Stimulated activated CD8-positive, alpha-beta memory T cell treated with anti-CD3 and anti-CD28 coated beads, Interleukin-7, amount 100 ng/mL, for 4 hours (primary cell): ENCODE measurements at regions not wholly inside any gene's neighbourhood (a gene's known extent, or its start where the extent isn't known, plus 50 kb on each side); places are given as distances from the start of the nearest gene placed in this dataset.

Experiments used
- DNase-seq, 2 donors: peaks; one replicate each; pipeline ENCODE4 v3.0.0-alpha.2; 2020; ENCODE audit warnings: low read depth in 2 of 2

- no peak for DNase-seq
Measured at GRCh38 chr1:91151702-91152101, 129.9 kb upstream of the ZNF644 start.

DNA sequence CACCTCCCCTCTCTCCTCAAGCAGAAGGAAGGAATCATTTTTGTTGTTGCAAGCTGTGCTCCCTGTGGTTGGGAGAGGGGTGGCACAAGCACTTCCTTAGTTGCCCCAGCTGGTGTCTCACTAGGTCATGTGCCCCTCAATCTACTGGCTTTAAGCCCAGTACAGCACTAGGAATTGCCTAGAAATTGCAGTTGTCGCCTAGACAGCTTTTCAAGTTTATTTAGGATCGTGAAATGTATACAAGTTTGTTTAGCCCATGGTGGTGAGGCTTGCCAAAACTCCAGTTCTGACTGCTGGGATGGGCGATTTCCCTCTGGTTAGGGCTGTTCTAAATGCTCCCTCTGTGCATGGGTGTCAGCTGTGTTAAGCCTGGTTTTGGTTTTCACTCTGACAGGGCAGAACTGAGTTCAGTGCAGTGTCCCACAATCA lies 126.8 kb upstream of the ZNF644 start:
- DNase-seq = no peak

DNA sequence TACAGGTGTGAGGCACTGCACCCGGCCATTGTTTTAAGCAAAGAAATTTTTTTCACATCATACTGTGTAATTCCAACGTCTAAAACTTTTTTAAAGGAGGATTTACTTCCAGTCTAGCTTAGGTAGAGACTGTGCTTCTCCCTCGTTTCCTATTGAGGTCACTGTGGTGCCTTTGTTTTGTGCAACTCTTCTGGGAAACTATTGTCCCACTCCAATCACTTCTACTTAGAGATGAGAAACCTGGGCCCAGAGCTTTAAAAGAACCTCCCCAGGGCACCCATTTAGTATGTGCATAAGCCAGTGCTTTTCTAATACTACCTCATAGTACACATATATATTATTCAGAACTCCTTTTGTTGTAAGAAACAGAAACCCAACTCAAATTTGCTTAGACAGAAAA lies 120.0 kb upstream of the ZNF644 start:
- DNase-seq = no peak

DNA sequence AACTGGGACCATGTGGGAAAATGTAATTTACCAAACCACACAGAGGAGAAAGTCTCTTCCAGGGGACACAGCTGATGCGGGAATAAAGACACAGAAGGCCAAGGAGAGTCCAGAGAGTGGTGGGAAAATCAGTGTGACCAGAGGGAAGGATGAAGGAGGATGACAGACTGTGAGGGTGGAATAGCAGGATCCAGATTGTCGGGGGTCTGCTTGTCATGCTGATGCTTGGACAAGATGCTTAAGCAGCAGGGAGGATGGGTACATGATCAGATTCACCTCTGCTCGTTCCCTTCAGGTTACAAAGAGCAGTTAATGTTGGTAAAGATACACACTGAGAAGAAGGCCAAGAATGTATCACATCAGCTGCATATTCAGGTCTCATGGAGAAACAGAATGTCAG lies 117.1 kb upstream of the ZNF644 start:
- DNase-seq = no peak

DNA sequence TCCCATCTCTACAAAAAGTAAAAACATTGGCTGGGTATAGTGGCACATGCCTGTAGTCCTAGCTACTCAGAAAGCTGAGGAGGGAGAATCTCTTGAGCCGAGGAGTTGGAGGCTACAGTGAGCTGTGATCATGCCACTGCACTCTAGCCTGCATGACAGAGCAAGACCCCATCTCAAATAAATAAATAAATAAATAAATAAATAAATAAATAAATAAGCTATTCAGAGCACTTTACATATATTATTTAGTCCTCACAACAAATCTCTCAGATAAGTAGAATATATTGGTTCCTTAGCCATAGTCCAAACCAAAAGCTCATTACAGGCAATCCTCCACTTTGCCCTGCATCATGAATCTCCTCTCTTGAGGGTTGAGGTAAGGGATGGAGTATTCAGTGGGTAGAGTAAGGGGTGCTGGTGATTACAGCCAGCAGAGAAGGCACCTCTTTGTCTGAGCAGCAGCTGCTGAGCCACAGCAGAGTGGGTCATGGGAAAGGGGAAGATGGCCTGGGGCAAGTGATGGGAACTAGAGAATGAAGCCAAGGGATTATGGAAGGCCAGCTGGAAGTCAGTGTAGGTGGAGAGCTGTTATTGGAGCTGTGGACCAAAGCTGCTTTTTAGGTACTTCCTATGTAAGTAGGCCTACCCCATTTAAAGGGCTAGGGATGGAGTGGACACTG lies 115.5 kb upstream of the ZNF644 start:
- DNase-seq = no peak

DNA sequence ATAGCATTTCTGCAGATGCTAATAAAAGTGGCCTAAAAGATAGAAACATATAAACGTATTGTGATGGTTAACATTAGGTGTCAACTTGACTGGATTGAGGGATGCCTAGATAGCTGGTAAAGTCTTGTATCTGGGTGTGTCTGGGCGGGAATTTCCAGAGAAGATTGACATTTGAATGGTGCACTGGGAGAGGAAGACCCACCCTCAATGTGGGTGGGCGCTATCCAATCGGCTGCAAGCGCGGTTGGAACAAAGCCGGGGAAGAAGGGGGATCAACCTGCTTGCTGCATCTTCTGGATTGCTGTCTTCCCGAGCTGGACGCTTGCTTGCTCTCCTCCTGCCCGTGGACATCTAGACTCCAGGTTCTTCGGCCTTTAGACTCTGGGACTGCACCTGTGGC lies 114.0 kb upstream of the ZNF644 start:
- DNase-seq = no peak

DNA sequence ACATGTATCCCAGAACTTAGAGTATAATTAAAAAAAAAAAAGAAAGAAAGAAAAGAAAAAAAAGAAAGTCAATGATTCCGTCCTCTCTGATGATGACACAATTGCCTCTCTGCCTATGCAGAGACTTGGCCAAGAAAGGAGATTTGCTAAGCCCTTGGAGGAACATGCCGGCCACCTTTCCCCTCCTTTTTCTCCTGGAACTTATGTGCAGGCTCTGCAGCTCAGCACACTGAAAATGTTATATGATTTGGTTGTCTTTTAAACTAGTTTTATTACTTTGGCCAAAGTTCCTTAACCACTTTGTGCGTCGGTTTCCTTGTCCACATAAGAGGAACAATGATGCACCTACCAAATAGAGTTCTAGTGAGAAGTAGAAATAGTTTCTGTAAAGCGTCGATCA lies 111.4 kb upstream of the ZNF644 start:
- no peak for DNase-seq

GRCh38 chr1:91130256-91130985 lies 108.6 kb upstream of the ZNF644 start:
- no peak for DNase-seq

DNA sequence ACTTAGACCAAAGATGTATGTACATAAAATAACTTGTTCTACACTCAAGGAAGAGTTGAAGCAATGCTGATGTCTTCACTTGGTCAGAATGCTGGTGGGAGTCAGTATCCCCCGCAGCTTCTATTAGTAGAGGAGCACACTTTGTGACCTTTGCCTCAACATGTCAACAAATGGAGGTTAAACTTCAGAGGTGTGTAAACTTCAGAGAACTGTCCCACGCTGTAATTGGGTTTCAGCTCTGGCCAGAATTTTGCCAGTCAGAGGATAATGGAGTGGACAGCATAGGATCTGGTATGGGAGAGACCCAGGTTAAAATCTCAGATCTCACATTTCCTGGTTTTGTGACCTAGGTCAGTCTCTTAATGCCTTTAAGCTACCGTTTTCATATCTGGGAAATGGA lies 107.6 kb upstream of the ZNF644 start:
- no peak for DNase-seq

GRCh38 chr1:91129017-91129416 lies 107.2 kb upstream of the ZNF644 start:
- no peak for DNase-seq

DNA sequence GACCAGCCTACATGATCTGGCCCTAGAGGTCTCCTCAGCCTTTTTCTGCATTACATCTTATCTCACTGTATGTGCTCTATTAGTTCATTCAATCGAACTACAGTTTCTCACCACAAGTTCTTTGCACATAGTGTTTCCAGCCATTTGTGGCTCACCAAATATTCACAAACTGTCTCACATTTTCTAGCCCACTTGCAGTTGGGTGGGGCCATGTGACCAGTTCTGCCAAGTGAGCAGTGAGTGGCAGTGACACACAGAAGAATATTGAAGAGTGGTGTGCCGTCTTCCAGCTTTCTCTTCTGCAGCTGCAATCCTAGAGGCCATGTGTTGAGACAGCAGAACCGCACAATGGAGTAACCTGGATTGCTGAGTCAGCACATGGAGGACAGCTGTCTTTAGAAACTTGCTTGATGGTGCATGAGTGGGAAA lies 103.2 kb upstream of the ZNF644 start:
- peak; percentile 8 to 13 for DNase-seq

DNA sequence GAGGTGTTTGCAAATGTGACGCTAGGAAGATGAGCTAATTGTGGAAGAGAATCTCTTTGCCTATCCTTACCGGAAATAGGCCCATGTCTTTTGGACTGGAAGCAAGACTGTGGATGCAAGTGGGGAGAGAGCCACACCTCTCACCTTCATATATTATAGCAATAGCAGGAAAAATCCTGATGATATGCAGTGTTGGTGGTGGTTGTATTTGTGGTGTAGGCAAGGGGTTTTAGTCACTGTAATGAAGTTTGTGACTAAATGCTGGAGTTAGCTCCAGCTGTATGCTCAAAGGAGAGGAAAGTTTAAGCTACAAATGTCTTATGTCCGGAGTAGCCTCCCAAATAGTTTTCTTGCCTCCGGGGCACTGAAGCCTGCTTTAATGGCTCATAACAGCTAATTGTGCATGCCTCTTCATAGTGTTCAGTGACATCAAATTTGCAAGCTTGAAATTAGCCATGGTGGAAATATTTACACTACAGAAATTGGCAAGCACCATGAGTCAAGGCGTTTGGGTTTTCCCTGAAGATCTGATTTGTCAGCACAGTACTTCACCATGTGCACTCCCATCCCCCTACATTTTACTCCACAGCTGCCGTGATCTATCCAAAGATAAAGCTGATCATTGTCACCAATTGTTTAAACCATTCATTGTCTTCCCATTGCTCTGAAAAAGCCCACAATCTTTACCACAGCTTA lies 102.6 kb upstream of the ZNF644 start:
- DNase-seq = no peak

GRCh38 chr1:91123773-91124172 lies 101.9 kb upstream of the ZNF644 start:
- no peak for DNase-seq

- DNase-seq = no peak
Measured at GRCh38 chr1:91123319-91123718, 101.5 kb upstream of the ZNF644 start.

DNA sequence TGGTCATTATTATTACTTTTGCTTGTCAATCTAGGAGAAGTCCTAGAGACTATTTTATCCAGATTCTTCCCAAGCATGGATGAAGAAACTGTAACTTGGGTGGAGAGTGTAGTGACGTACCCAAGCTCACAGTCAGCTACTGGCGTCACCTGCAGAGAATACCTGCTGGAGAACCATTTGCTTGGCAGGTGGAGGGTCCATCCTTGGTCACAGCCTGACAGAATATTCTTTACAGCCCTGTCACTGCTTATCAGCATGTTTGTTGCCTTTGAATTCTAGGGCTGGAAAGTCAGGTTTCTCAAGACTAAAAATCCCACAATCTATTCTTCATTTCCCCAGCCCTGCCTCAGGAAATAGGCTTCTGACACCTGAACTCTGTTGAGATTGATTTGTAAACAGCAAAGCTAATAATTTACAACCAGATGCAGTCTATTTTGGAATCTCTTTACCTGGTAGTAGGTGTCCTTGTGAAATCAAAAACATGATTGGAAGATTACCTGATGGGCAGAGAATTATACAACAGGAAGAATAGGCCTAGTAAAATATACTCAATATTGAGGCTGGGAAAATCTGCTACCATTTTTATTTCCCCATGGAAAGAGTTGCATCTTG lies 100.4 kb upstream of the ZNF644 start:
- no peak for DNase-seq

DNA sequence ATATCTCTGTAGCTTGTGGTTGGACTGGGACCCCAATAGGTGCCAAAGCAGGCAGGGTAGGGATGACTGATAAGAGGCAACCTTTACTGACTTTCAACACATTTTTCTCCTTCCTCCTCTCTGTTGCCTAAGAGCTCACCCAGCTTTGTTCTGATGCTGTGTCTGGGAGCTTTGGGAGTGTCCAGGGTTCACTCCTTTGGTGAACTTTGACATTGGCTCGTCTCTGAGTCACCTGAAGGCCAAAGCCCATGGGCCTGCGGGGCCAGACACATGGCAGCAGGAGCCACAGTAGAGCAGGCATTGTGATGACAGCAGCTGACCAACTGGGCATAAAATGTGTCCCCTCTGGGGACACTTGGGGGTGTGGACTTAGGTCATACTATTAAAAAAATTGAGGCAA lies 99.5 kb upstream of the ZNF644 start:
- no peak for DNase-seq

DNA sequence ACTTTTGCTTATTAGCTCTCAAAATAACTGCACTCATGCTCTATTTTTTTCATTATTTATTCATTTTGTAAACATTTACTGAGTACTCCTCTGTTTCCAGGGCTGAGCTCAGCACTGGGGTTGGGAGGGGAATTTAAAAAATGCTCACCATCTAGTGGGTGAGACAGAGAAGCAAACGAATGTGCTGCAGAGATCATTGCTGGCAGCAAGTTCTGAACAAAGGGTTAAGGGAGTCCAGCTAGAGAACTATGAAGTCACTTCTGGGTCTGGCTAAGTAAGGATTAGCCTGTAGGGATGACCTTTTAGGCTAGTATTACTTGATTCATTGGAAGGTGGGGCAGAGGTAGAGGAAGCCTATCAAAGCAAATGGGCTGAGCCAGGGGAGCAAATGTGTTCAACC lies 99.1 kb upstream of the ZNF644 start:
- no peak for DNase-seq

DNA sequence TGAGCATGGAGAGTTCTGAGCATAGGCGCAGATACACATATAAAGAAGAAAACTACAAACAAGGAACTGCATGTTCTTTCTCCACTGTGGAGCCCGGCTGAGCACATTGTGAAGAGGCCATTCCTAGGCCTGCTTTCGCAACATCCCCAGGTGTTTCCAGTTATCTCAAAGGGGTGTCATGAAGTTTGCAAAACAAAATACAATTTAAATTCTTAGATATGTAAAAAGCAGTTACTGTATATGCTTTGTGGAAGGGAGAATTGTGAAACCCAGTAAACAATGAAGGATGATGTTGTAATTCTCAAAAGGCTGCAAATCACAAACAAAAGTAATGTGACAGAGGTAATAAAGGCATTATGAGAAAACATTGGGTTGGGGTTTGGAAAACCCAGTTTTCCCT lies 98.6 kb upstream of the ZNF644 start:
- DNase-seq = no peak

DNA sequence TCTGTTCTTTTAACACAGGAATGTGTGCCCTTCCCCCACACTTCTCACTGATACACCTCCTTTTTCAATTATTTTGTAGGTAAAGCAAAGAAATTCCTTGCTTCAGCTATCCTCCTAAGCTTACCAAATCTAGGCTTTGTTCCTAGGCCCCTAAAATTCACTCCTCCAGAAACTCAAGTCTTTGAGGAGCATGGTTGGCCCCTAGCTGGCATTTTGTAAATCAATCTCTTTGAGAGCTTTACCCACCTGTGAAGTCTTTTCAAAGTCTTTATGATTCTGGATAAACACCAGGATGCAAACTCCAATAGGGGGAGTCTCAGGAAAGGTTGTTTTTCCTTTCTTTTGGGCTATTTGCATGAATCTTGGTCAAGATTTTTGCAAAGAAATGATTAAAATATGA lies 82.9 kb upstream of the ZNF644 start:
- no peak for DNase-seq

DNA sequence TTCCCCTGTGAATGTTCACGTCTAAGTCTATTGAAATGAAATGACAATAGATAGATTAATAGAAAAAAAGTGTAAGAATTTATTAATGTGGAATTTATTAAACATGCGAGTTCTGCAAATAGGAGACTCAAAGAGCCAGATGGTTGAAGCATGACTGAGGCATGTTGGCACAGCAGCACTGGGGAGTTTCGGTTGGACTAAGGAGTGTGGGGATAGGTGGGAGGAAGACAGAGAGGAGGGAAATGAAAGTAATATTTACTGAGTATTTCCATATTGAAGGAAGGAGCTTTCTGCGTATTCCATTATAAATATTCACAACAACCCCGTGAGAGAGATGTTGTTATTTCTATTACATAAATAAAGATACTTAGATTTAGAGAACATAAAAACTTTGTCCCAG lies 79.5 kb upstream of the ZNF644 start:
- no peak for DNase-seq

DNA sequence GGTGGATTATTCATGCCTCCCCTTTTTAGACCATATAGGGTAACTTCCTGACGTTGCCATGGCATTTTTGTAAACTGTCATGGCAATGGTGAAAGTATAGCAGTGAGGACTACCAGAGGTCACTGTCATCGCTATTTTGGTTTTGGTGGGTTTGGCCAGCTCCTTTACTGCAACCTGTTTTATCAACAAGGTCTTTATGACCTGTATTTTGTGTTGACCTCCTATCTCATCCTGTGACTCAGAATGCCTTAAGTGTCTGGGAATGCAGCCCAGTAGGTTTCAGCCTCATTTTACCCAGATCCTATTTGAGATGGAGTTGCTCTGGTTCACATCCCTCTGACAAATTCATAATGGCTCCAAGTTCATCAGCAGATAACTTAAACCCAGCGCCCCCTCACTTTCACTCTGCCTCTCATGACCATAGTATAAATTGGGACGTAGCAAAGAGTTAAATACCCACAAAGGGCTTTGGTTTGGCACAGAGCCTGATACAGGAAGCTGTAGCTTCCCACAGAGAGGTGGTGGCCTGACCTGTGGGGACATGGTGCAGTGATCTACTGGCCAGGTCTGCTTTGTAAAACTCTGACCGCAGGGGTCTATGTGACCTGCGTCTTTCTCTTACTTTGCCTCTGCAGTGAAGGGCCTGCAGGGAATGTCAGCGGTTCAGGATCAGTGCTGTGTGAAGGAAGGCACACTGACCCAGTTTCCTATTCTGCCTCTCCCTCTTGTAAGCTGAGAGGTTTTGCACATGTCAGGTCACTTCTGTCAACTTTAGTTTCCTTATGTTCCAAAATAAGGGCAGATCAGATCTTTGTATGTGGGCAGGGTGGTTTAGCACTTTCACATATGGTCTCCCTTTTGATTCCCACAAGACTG lies 78.1 kb upstream of the ZNF644 start:
- no peak for DNase-seq
